HCT116 (cell line): ENCODE measurements at regions not wholly inside any gene's neighbourhood (a gene's known extent, or its start where the extent isn't known, plus 50 kb on each side); places are given as distances from the start of the nearest gene placed in this dataset.

Experiments used
- ATAC-seq: fragments of 200-7000 bp; cut with Tn5 transposase; 2 replicates; pipeline ENCODE4 v1.9.1; 2020; ENCODE audit warnings: mild to moderate bottlenecking, moderate library complexity
- BruUV-seq: library from RNA; stranded (reverse); fragments of 400-500 nt; replicated peaks from 2 replicates; lab custom pipeline; 2021; lab: Mats Ljungman, UMichigan
- CTCF ChIA-PET: fragments of 300-600 bp; sonication (Branson Sonifier 250); formaldehyde crosslinking; loops from one replicate; lab custom pipeline; 2021; ENCODE audit warnings: antibody characterized with exemption; lab: Charles Lee
- POLR2A ChIA-PET: fragments of 300-600, 350-600 bp; sonication (Branson Sonifier 250); formaldehyde crosslinking; loops from one replicate; lab custom pipeline; 2021; ENCODE audit warnings: antibody characterized with exemption; lab: Charles Lee
- RAD21 ChIA-PET, 2 experiments: fragments of 300-600 bp; sonication (Branson Sonifier 250); formaldehyde crosslinking; loops; one replicate each; lab custom pipeline; 2023; ENCODE audit warnings: low total read pairs in 2 of 2; ENCODE audit not compliant: uncharacterized antibody in 2 of 2, unreplicated experiment in 2 of 2, low non-redundant PET in 1 of 2; lab: Charles Lee
- DNase-seq: peaks from one replicate; pipeline ENCODE4 v3.0.0-alpha.2; 2010; ENCODE audit warnings: low read depth, low spot score
- H2AFZ ChIP-seq: fragments of 200-600 bp; shearing (Covaris generic), sonication (generic); 2 replicates; pipeline ENCODE4 v1.6.1; 2017; ENCODE audit warnings: low read depth, mixed run types, mixed read lengths, antibody characterized with exemption, low read length; ENCODE audit not compliant: poor library complexity, severe bottlenecking
- H3K27ac ChIP-seq: 2 replicates; pipeline ENCODE4 v1.5.1; 2012; ENCODE audit warnings: low read depth, low read length
- H3K27me3 ChIP-seq: fragments of 200-600 bp; sonication (generic); 2 replicates; pipeline ENCODE4 v1.6.1; 2016; ENCODE audit warnings: mixed run types, low read length, mixed read lengths; ENCODE audit not compliant: insufficient read depth
- H3K36me3 ChIP-seq, 2 experiments: fragments of 200-500 bp in 1 of 2; fragments of 200-600 bp in 1 of 2; sonication (Bioruptor generic) in 1 of 2; sonication (generic) in 1 of 2; 2 replicates each; pipeline versions ENCODE4 v1.5.1 to v1.6.1; 2014 to 2016; ENCODE audit warnings: low read length in 2 of 2, inconsistent platforms in 1 of 2, mixed read lengths in 1 of 2, mixed run types in 1 of 2; ENCODE audit not compliant: insufficient read depth in 2 of 2, control insufficient read depth in 1 of 2
- H3K4me1 ChIP-seq, 2 experiments: fragments of 200-600 bp in 1 of 2; sonication (generic) in 1 of 2; 2 replicates each; pipeline versions ENCODE4 v1.5.1 to v1.6.1; 2012 to 2017; ENCODE audit warnings: low read length in 2 of 2, inconsistent platforms in 1 of 2, mild to moderate bottlenecking in 1 of 2, mixed read lengths in 1 of 2, mixed run types in 1 of 2, moderate library complexity in 1 of 2; ENCODE audit not compliant: insufficient read depth in 2 of 2, control insufficient read depth in 1 of 2
- H3K4me2 ChIP-seq: fragments of 200-600 bp; sonication (generic); 2 replicates; pipeline ENCODE4 v1.6.1; 2017; ENCODE audit warnings: mixed run types, low read length, mixed read lengths
- H3K4me3 ChIP-seq, 2 experiments: fragments of 200-600 bp in 1 of 2; sonication (generic) in 1 of 2; replicated peaks in 1 of 2; 2 replicates each; pipeline ENCODE4 v1.5.1; 2011 to 2016; ENCODE audit warnings: low read length in 2 of 2, control low read depth in 1 of 2, low read depth in 1 of 2, mild to moderate bottlenecking in 1 of 2, mixed read lengths in 1 of 2, mixed run types in 1 of 2
- H3K79me2 ChIP-seq: fragments of 200-600 bp; sonication (generic); 2 replicates; pipeline ENCODE4 v1.6.1; 2017; ENCODE audit warnings: mild to moderate bottlenecking, mixed run types, low read length, moderate library complexity, mixed read lengths; ENCODE audit not compliant: insufficient read depth
- H3K9ac ChIP-seq: fragments of 200-600 bp; sonication (generic); 2 replicates; pipeline ENCODE4 v1.6.1; 2016; ENCODE audit warnings: low read length, mixed read lengths
- H3K9me2 ChIP-seq: fragments of 200-600 bp; sonication (generic), shearing (Covaris generic); 2 replicates; pipeline ENCODE4 v1.6.1; 2017; ENCODE audit warnings: mixed run types, mild to moderate bottlenecking, moderate library complexity; ENCODE audit not compliant: insufficient read depth
- H3K9me3 ChIP-seq, 2 experiments: fragments of 200-500 bp in 1 of 2; fragments of 200-600 bp in 1 of 2; sonication (Bioruptor generic) in 1 of 2; sonication (generic) in 1 of 2; 2 replicates each; pipeline ENCODE4 v1.6.1; 2014 to 2017; ENCODE audit warnings: low read length in 2 of 2, mixed read lengths in 2 of 2, inconsistent platforms in 1 of 2, low read depth in 1 of 2, mild to moderate bottlenecking in 1 of 2, mixed run types in 1 of 2, moderate library complexity in 1 of 2; ENCODE audit not compliant: control insufficient read depth in 1 of 2, insufficient read depth in 1 of 2
- H4K20me1 ChIP-seq: fragments of 200-600 bp; sonication (generic), shearing (Covaris generic); 2 replicates; pipeline ENCODE4 v1.6.1; 2017; ENCODE audit warnings: mixed run types, mild to moderate bottlenecking, moderate library complexity; ENCODE audit not compliant: insufficient read depth
- CEBPB ChIP-seq: IDR thresholded peaks from 2 replicates; pipeline ENCODE4 v1.6.1; 2012; ENCODE audit warnings: low read depth
- CTCF ChIP-seq, 3 experiments: fragments of 200-600 bp in 1 of 3; sonication (generic) in 1 of 3; IDR thresholded peaks in 2 of 3; conservative IDR thresholded peaks in 1 of 3; 2 replicates each; pipeline ENCODE4 v1.5.1; 2012 to 2017; ENCODE audit warnings: low read depth in 2 of 3, low read length in 2 of 3, antibody characterized with exemption in 1 of 3, borderline replicate concordance in 1 of 3, control low read depth in 1 of 3, mild to moderate bottlenecking in 1 of 3, mixed read lengths in 1 of 3, mixed run types in 1 of 3, moderate library complexity in 1 of 3; ENCODE audit not compliant: insufficient read depth in 1 of 3
- ELF1 ChIP-seq: IDR thresholded peaks from 2 replicates; pipeline ENCODE4 v1.6.1; 2012; ENCODE audit warnings: low read depth, borderline replicate concordance
- EZH2 ChIP-seq: fragments of 200-600 bp; sonication (generic); IDR thresholded peaks from 2 replicates; pipeline ENCODE4 v1.6.1; 2017; ENCODE audit warnings: antibody characterized with exemption, mixed run types
- EZH2phosphoT487 ChIP-seq: fragments of 200-600 bp; IDR thresholded peaks from 2 replicates; pipeline ENCODE4 v1.6.1; 2018; ENCODE audit warnings: antibody characterized with exemption, borderline replicate concordance
- FOSL1 ChIP-seq: IDR thresholded peaks from 2 replicates; pipeline ENCODE4 v1.6.1; 2012; ENCODE audit warnings: low read depth
- JUND ChIP-seq: IDR thresholded peaks from 2 replicates; pipeline ENCODE4 v1.6.1; 2012
- POLR2AphosphoS5 ChIP-seq: IDR thresholded peaks from 2 replicates; pipeline ENCODE4 v1.6.1; 2011; ENCODE audit warnings: mild to moderate bottlenecking, low read depth, low read length, moderate library complexity
- REST ChIP-seq: IDR thresholded peaks from 2 replicates; pipeline ENCODE4 v1.6.1; 2012; ENCODE audit warnings: low read depth
- SRF ChIP-seq: IDR thresholded peaks from 2 replicates; pipeline ENCODE4 v1.6.1; 2012; ENCODE audit warnings: low read depth
- ZBTB33 ChIP-seq: IDR thresholded peaks from 2 replicates; pipeline ENCODE4 v1.6.1; 2011; ENCODE audit warnings: mild to moderate bottlenecking, low read length, moderate library complexity; ENCODE audit not compliant: insufficient replicate concordance; ENCODE audit errors: extremely low read depth
- ZFX ChIP-seq: fragments of 450-650 bp; IDR thresholded peaks from 2 replicates; pipeline ENCODE4 v1.6.1; 2017
- ZNF274 ChIP-seq: fragments of 200-500 bp; sonication (Bioruptor generic); IDR thresholded peaks from 2 replicates; pipeline ENCODE4 v1.6.1; 2014; ENCODE audit warnings: mild to moderate bottlenecking, low read depth, low read length, inconsistent platforms
- intact Hi-C: fragments of 100-400 bp; cut with micrococcal nuclease; formaldehyde crosslinking; loops from 2 replicates; pipeline ENCODE4 v1.10.0; 2022

- TF ChIP-seq REST (no peak), ZBTB33 (no peak), FOSL1 (no peak)
These were observed 230.9 kb upstream of the SULF2 start (continued) for GRCh38 chr20:48015943-48016723.

GRCh38 chr20:48015141-48015910, 230.0 kb upstream of the SULF2 start:
- no peaks in the 10 kb centered on the region for H4K20me1 ChIP-seq
- no peaks in the 10 kb centered on the region for H3K36me3 ChIP-seq
- H3K4me3 ChIP-seq: no peak overlapping the region
- ChIA-PET RAD21 (no interaction called here), POLR2A (no interaction called here), CTCF (no interaction called here)
- no peaks in the 10 kb centered on the region for H3K9me2 ChIP-seq
- intact Hi-C loops: no loop called here
- no peaks in the 10 kb centered on the region for H3K27me3 ChIP-seq
- H3K9me3 ChIP-seq: peaks cover 0 to 9% of the 10 kb centered on the region in 2 experiments; a peak in 3 of 4 replicates
- no peak for ATAC-seq
- H2AFZ ChIP-seq: no peak overlapping the region
- no peaks in the 10 kb centered on the region for H3K4me1 ChIP-seq
- no peak overlapping the region for H3K27ac ChIP-seq
- H3K79me2 ChIP-seq: no peaks in the 10 kb centered on the region
- H3K9ac ChIP-seq: no peak overlapping the region
- no TSS peak for BruUV-seq
- no peak for DNase-seq
- H3K4me2 ChIP-seq: no peak overlapping the region
- TF ChIP-seq ELF1: no peak
- TF ChIP-seq CEBPB: no peak
- TF ChIP-seq ZNF274: no peak
- no peak for TF ChIP-seq ZFX
- TF ChIP-seq SRF: no peak
- no peak for TF ChIP-seq JUND
- no peak for TF ChIP-seq EZH2
- no peak for TF ChIP-seq EZH2phosphoT487
- no peak for TF ChIP-seq POLR2AphosphoS5
- no peak for TF ChIP-seq CTCF (IDR thresholded peaks at IDR 0.05 in 2 of 3, conservative IDR thresholded peaks at IDR 0.05 in 1 of 3; ENCODE audit: borderline replicate concordance in 1 of 3, insufficient read depth in 1 of 3, low read depth in 2 of 3, low read length in 2 of 3)
- TF ChIP-seq FOSL1: no peak
